Stimulated activated CD4-positive, alpha-beta T cell treated with anti-CD3 and anti-CD28 coated beads, Interleukin-1b, Interleukin-23, amount 100 ng/mL, for 1 hour (primary cell): ENCODE measurements at regions not wholly inside any gene's neighbourhood (a gene's known extent, or its start where the extent isn't known, plus 50 kb on each side); places are given as distances from the start of the nearest gene placed in this dataset.

Source experiments
- DNase-seq, 2 donors: peaks; one replicate each; pipeline ENCODE4 v3.0.0-alpha.2; 2020; ENCODE audit warnings: low read depth in 2 of 2

- DNase-seq: no peak
Measured at GRCh38 chr11:122176651-122177050, 60.6 kb upstream of the BLID start.

GRCh38 chr11:122175306-122175705 lies 59.3 kb upstream of the BLID start:
- no peak for DNase-seq

- no peak for DNase-seq
Measured at GRCh38 chr11:122173587-122173986, 57.6 kb upstream of the BLID start.

GRCh38 chr11:122173074-122173450 lies 57.0 kb upstream of the BLID start:
- no peak for DNase-seq

GRCh38 chr11:122172352-122173073 lies 56.5 kb upstream of the BLID start:
- no peak for DNase-seq

GRCh38 chr11:122170815-122171475 lies 54.9 kb upstream of the BLID start:
- DNase-seq: no peak

GRCh38 chr11:122168218-122168617 lies 52.2 kb upstream of the BLID start:
- no peak for DNase-seq

GRCh38 chr11:122167100-122167499 lies 51.1 kb upstream of the BLID start:
- DNase-seq: no peak

GRCh38 chr11:122165607-122166371 lies 49.8 kb upstream of the BLID start:
- no peak for DNase-seq
